HepG2 (cell line): ENCODE measurements at regions not wholly inside any gene's neighbourhood (a gene's known extent, or its start where the extent isn't known, plus 50 kb on each side); places are given as distances from the start of the nearest gene placed in this dataset.

Source experiments
- ATAC-seq: fragments of 200-7000 bp; cut with Tn5 transposase; 3 replicates; pipeline ENCODE4 v1.9.1; 2020; ENCODE audit warnings: mild to moderate bottlenecking, moderate library complexity
- BruUV-seq: library from RNA; stranded (reverse); fragments of 400-500 nt; replicated peaks from 2 replicates; lab custom pipeline; 2021; lab: Mats Ljungman, UMichigan
- CTCF ChIA-PET: fragments of 300-600 bp; formaldehyde crosslinking; extraction: SDS; loops from one replicate; lab custom pipeline; 2021; ENCODE audit warnings: low total read pairs, inconsistent platforms, low intra/inter-chr PET ratio; lab: Yijun Ruan, JAX
- POLR2A ChIA-PET: fragments of 350-600 bp; sonication (Branson Sonifier 250); formaldehyde crosslinking; loops from one replicate; lab custom pipeline; 2020; ENCODE audit warnings: antibody characterized with exemption, inconsistent platforms; lab: Yijun Ruan, JAX
- DNase-seq: peaks from one replicate; pipeline ENCODE4 v3.0.0-alpha.2; 2015; ENCODE audit warnings: low spot score
- FAIRE-seq: peaks from 3 replicates; lab custom pipeline; 2011; peaks lifted over from hg19 to GRCh38; lab: Jason Lieb, UNC
- H2AFZ ChIP-seq: one replicate; pipeline ENCODE4 v1.6.1; 2011; ENCODE audit warnings: low read length, inconsistent platforms
- H3K27ac ChIP-seq: fragments of 300-600 bp; 3 replicates; pipeline ENCODE4 v1.8.0; 2011; ENCODE audit warnings: mixed run types, mild to moderate bottlenecking, mixed read lengths, low read length, inconsistent platforms; ENCODE audit not compliant: insufficient read depth; ENCODE audit errors: extremely low read length
- H3K27me3 ChIP-seq, 2 experiments: fragments of 200-600 bp in 1 of 2; 2 replicates in 1 of 2; 3 replicates in 1 of 2; pipeline versions ENCODE4 v1.6.0 to v1.8.0; 2011; ENCODE audit warnings: low read length in 2 of 2, mild to moderate bottlenecking in 2 of 2, moderate library complexity in 2 of 2, inconsistent platforms in 1 of 2; ENCODE audit not compliant: insufficient read depth in 2 of 2, control insufficient read depth in 1 of 2
- H3K36me3 ChIP-seq, 2 experiments: fragments of 200-600 bp in 1 of 2; replicated peaks in 1 of 2; 2 replicates in 1 of 2; 3 replicates in 1 of 2; pipeline versions ENCODE4 v1.5.1 to v1.8.0; 2011; ENCODE audit warnings: low read length in 2 of 2, inconsistent platforms in 1 of 2; ENCODE audit not compliant: insufficient read depth in 2 of 2, control insufficient read depth in 1 of 2
- H3K4me1 ChIP-seq: 2 replicates; pipeline ENCODE4 v1.5.1; 2012; ENCODE audit warnings: low read length, inconsistent platforms; ENCODE audit not compliant: insufficient read depth
- H3K4me2 ChIP-seq: 2 replicates; pipeline ENCODE4 v1.6.0; 2011; ENCODE audit warnings: low read depth, low read length, inconsistent platforms
- H3K4me3 ChIP-seq, 3 experiments: fragments of 200-600 bp in 1 of 3; sonication (generic), shearing (Covaris generic) in 1 of 3; replicated peaks in 1 of 3; 2 replicates each; pipeline ENCODE4 v1.5.1; 2011 to 2016; ENCODE audit warnings: low read length in 3 of 3, inconsistent platforms in 2 of 3, low read depth in 2 of 3, mild to moderate bottlenecking in 2 of 3, control low read depth in 1 of 3, mixed read lengths in 1 of 3; ENCODE audit not compliant: insufficient read depth in 1 of 3
- H3K79me2 ChIP-seq: one replicate; pipeline ENCODE4 v1.6.1; 2011; ENCODE audit warnings: low read length, inconsistent platforms; ENCODE audit not compliant: insufficient read depth
- H3K9ac ChIP-seq: 2 replicates; pipeline ENCODE4 v1.6.0; 2011; ENCODE audit warnings: mild to moderate bottlenecking, low read depth, low read length, inconsistent platforms; ENCODE audit not compliant: insufficient read depth
- H3K9me3 ChIP-seq: 2 replicates; pipeline ENCODE4 v1.5.1; 2012; ENCODE audit warnings: mild to moderate bottlenecking, low read length
- H4K20me1 ChIP-seq: 2 replicates; pipeline ENCODE4 v1.6.0; 2011; ENCODE audit warnings: inconsistent platforms, mild to moderate bottlenecking, low read length, moderate library complexity; ENCODE audit not compliant: insufficient read depth
- ATRX ChIP-seq: sonication (generic); formaldehyde crosslinking; IDR thresholded peaks from 2 replicates; pipeline ENCODE4 v1.4.0; 2020; ENCODE audit warnings: missing genetic modification reagents, borderline replicate concordance
- EP300 ChIP-seq, 3 experiments: sonication (generic) in 1 of 3; formaldehyde crosslinking in 1 of 3; IDR thresholded peaks; 2 replicates each; pipeline versions ENCODE4 v1.5.1 to v1.6.1; 2011 to 2020; ENCODE audit warnings: low read depth in 2 of 3, low read length in 2 of 3, borderline replicate concordance in 1 of 3, improper control_type of control experiment in 1 of 3, mild to moderate bottlenecking in 1 of 3, missing genetic modification reagents in 1 of 3, moderate library complexity in 1 of 3
- KMT2B ChIP-seq: IDR thresholded peaks from 2 replicates; pipeline ENCODE4 v1.6.1; 2016; ENCODE audit warnings: missing genetic modification reagents, missing compliant biosample characterization
- MAFF ChIP-seq: IDR thresholded peaks from 2 replicates; pipeline ENCODE4 v1.6.1; 2011; ENCODE audit warnings: low read depth, low read length, improper control_type of control experiment
- MAFK ChIP-seq, 2 experiments: IDR thresholded peaks in 1 of 2; conservative IDR thresholded peaks in 1 of 2; 2 replicates each; pipeline ENCODE4 v1.6.1; 2011; ENCODE audit warnings: improper control_type of control experiment in 2 of 2, low read length in 2 of 2
- MXI1 ChIP-seq: IDR thresholded peaks from 3 replicates; pipeline ENCODE4 v1.6.1; 2012; ENCODE audit warnings: low read depth, low read length, inconsistent platforms, borderline replicate concordance
- NFAT5 ChIP-seq: sonication (generic); formaldehyde crosslinking; IDR thresholded peaks from 2 replicates; pipeline ENCODE4 v1.4.0; 2020; ENCODE audit warnings: missing genetic modification reagents
- RERE ChIP-seq: IDR thresholded peaks from 2 replicates; pipeline ENCODE4 v1.6.1; 2016; ENCODE audit warnings: low read depth, missing genetic modification reagents, missing compliant biosample characterization
- SP140L ChIP-seq: sonication (generic); formaldehyde crosslinking; IDR thresholded peaks from 2 replicates; pipeline ENCODE4 v1.4.0; 2020; ENCODE audit warnings: missing genetic modification reagents, borderline replicate concordance
- SRSF4 ChIP-seq: fragments of 200-400 bp; formaldehyde crosslinking; IDR thresholded peaks from one replicate; pipeline ENCODE4 v1.6.1; 2018; ENCODE audit warnings: mild to moderate bottlenecking, low read depth, low read length, moderate library complexity; ENCODE audit not compliant: poor library complexity, severe bottlenecking
- WGBS: methylation state at CpG from one replicate; pipeline ENCODE4 v1.1.6; 2017; ENCODE audit warnings: low lambda C conversion rate; 5-methylcytosine and 5-hydroxymethylcytosine counted together
- in situ Hi-C: cut with HindIII; loops from 2 replicates; pipeline ENCODE4 v1.10.0; 2017; ENCODE audit warnings: low pct_unique_long_range_greater_than_20kb; ENCODE audit not compliant: extremely low pct_ligation_motif_present
- intact Hi-C: fragments of 100-400 bp; cut with micrococcal nuclease; formaldehyde crosslinking; loops from one replicate; pipeline ENCODE4 v1.10.0; 2022; ENCODE audit not compliant: unreplicated experiment

GRCh38 chr2:138110453-138111083 lies 146.3 kb downstream of the HNMT start (continued):
- TF ChIP-seq NFAT5 (CRISPR knock-in tag) (no peak), SP140L (peak; percentile 34; the same call in 1 of the 2 replicates), ATRX (no peak)

DNA sequence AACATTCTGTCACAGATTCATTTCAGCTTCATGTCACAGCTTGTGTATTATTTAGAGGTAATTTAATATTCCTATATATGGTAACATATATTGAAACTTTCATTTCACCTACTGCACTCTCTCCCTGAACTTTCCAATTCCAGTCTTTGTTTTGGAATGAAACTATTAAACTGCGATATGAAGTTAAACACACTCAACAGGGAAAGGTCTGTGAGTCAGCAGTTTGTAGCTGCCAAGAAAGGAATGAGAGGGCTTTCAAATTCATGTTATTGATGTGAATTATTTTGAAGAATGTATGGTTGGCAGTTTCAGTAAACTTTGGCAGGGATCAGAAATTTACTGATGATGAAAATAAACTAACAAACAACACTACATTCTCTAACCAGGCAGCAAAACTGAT lies 148.3 kb downstream of the HNMT start:
- Histone ChIP-seq H3K9me3 (peaks cover 5% of the 10 kb centered on the region; the same call in 1 of the 2 replicates), H3K79me2 (no peaks in the 10 kb centered on the region), H3K27ac (no peak overlapping the region), H3K4me3 (no peak overlapping the region), H3K4me1 (peaks cover 47% of the 10 kb centered on the region), H3K9ac (no peak overlapping the region), H3K4me2 (no peak overlapping the region), H3K27me3 (no peaks in the 10 kb centered on the region), H3K36me3 (no peaks in the 10 kb centered on the region), H2AFZ (no peak overlapping the region), H4K20me1 (no peaks in the 10 kb centered on the region)
- BruUV-seq = no TSS peak
- TF ChIP-seq SRSF4 (no peak), MAFK (conservative IDR thresholded peaks at IDR 0.05 in 1 of 2, IDR thresholded peaks at IDR 0.05 in 1 of 2; ENCODE audit: low read length in 2 of 2) (peak; percentile 25 to 40; a peak in 3 of 4 replicates), EP300 (IDR thresholded peaks at IDR 0.05; ENCODE audit: low read depth in 2 of 2, low read length in 2 of 2) (no peak), EP300 (CRISPR knock-in tag; IDR thresholded peaks at IDR 0.05; ENCODE audit: borderline replicate concordance) (no peak), MAFF (peak; percentile 24; the same call in 1 of the 2 replicates), RERE (no peak), MXI1 (no peak), KMT2B (no peak)
- no peak for FAIRE-seq
- no peak for DNase-seq
- POLR2A ChIA-PET = no interaction called here
- WGBS = 94% methylated on average over 1 of the region's 1 CpG
- CTCF ChIA-PET = no interaction called here
- in situ Hi-C loops = no loop called here
- intact Hi-C loops = no loop called here
- ATAC-seq = no peak
